ENCODE measurements at regions not wholly inside any gene's neighbourhood (a gene's known extent, or its start where the extent isn't known, plus 50 kb on each side); places are given as distances from the start of the nearest gene placed in this dataset.

DNA sequence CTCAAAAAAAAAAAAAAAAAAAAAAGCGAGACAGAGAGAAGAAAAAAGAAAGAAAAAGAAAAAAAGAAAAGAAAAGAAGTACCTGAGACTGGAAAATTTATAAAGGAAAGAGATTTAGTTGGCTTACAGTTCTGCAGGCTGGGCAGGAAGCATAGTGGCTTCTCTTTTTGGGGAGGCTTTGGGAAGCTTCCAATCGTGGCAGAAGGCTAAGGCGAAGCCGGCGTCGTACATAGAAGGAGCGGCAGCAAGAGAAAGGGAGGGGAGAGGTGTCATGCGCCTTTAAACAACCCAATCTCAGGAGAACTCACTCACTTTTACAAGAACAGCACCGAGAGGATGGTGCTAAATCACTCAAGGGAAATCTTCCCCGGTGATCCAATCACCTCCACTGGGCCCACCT is 272.1 kb upstream of the FOXK1 start:
- POLR2A ChIA-PET, result no interaction called here
- FAIRE-seq, result no peak
- no peaks in the 10 kb centered on the region for H3K27me3 ChIP-seq (ENCODE audit: control insufficient read depth in 1 of 2, insufficient read depth in 2 of 2, low read length in 2 of 2)
- H4K20me1 ChIP-seq (ENCODE audit: insufficient read depth, low read length), result no peaks in the 10 kb centered on the region
- H3K9ac ChIP-seq (ENCODE audit: insufficient read depth, low read depth, low read length), result no peak overlapping the region
- no peak overlapping the region for H2AFZ ChIP-seq (ENCODE audit: low read length)
- no peaks in the 10 kb centered on the region for H3K9me3 ChIP-seq (ENCODE audit: low read length)
- intact Hi-C loops (cut with micrococcal nuclease; ENCODE audit: unreplicated experiment), result no loop called here
- TF ChIP-seq HOXA7 (CRISPR knock-in tag; IDR thresholded peaks at IDR 0.05) (no peak), RFX1 (IDR thresholded peaks at IDR 0.05) (no peak), ZNF121 (CRISPR knock-in tag; IDR thresholded peaks at IDR 0.05) (no peak)
- TF ChIP-seq, protein P1, sequence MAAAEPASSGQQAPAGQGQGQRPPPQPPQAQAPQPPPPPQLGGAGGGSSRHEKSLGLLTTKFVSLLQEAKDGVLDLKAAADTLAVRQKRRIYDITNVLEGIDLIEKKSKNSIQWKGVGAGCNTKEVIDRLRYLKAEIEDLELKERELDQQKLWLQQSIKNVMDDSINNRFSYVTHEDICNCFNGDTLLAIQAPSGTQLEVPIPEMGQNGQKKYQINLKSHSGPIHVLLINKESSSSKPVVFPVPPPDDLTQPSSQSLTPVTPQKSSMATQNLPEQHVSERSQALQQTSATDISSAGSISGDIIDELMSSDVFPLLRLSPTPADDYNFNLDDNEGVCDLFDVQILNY (CRISPR knock-in tag; conservative IDR thresholded peaks at IDR 0.05), result no peak
- TF ChIP-seq, protein P2, sequence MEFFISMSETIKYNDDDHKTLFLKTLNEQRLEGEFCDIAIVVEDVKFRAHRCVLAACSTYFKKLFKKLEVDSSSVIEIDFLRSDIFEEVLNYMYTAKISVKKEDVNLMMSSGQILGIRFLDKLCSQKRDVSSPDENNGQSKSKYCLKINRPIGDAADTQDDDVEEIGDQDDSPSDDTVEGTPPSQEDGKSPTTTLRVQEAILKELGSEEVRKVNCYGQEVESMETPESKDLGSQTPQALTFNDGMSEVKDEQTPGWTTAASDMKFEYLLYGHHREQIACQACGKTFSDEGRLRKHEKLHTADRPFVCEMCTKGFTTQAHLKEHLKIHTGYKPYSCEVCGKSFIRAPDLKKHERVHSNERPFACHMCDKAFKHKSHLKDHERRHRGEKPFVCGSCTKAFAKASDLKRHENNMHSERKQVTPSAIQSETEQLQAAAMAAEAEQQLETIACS (CRISPR knock-in tag; IDR thresholded peaks at IDR 0.05), result no peak
- TF ChIP-seq, protein P3, sequence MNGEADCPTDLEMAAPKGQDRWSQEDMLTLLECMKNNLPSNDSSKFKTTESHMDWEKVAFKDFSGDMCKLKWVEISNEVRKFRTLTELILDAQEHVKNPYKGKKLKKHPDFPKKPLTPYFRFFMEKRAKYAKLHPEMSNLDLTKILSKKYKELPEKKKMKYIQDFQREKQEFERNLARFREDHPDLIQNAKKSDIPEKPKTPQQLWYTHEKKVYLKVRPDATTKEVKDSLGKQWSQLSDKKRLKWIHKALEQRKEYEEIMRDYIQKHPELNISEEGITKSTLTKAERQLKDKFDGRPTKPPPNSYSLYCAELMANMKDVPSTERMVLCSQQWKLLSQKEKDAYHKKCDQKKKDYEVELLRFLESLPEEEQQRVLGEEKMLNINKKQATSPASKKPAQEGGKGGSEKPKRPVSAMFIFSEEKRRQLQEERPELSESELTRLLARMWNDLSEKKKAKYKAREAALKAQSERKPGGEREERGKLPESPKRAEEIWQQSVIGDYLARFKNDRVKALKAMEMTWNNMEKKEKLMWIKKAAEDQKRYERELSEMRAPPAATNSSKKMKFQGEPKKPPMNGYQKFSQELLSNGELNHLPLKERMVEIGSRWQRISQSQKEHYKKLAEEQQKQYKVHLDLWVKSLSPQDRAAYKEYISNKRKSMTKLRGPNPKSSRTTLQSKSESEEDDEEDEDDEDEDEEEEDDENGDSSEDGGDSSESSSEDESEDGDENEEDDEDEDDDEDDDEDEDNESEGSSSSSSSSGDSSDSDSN (CRISPR knock-in tag; IDR thresholded peaks at IDR 0.05), result no peak
- H3K79me2 ChIP-seq (ENCODE audit: insufficient read depth, low read length), result no peaks in the 10 kb centered on the region
- DNase-seq (ENCODE audit: low spot score), result no peak
- CTCF ChIA-PET (ENCODE audit: low intra/inter-chr PET ratio, low total read pairs), result no interaction called here
- H3K4me2 ChIP-seq (ENCODE audit: low read depth, low read length), result no peak overlapping the region
- no TSS peak for BruUV-seq (replicated peaks)
- H3K4me3 ChIP-seq (replicated peaks in 1 of 3; ENCODE audit: insufficient read depth in 1 of 3, low read depth in 2 of 3, low read length in 3 of 3), result no peak overlapping the region
- no peaks in the 10 kb centered on the region for H3K36me3 ChIP-seq (replicated peaks in 1 of 2; ENCODE audit: control insufficient read depth in 1 of 2, insufficient read depth in 2 of 2, low read length in 2 of 2)
- WGBS (ENCODE audit: low lambda C conversion rate), result 70% methylated on average over 10 of the region's 10 CpGs
- in situ Hi-C loops (cut with HindIII; ENCODE audit: extremely low pct_ligation_motif_present, low pct_unique_long_range_greater_than_20kb), result no loop called here
- no peak for ATAC-seq
- no peak overlapping the region for H3K27ac ChIP-seq (ENCODE audit: extremely low read length, insufficient read depth, low read length)
- peaks cover 10% of the 10 kb centered on the region for H3K4me1 ChIP-seq (ENCODE audit: insufficient read depth, low read length)

All from HepG2 (cell line).